ES-I3 (cell line): ENCODE measurements at regions not wholly inside any gene's neighbourhood (a gene's known extent, or its start where the extent isn't known, plus 50 kb on each side); places are given as distances from the start of the nearest gene placed in this dataset.

Experiments
- H3K36me3 ChIP-seq: 2 replicates; pipeline ENCODE4 v1.6.1; 2013; ENCODE audit warnings: mild to moderate bottlenecking, low read length, control low read depth, moderate library complexity; ENCODE audit not compliant: insufficient read depth
- H3K4me1 ChIP-seq: 2 replicates; pipeline ENCODE4 v1.6.1; 2013; ENCODE audit warnings: mild to moderate bottlenecking, control low read depth, low read length; ENCODE audit not compliant: insufficient read depth
- H3K9ac ChIP-seq: 2 replicates; pipeline ENCODE4 v1.6.1; 2013; ENCODE audit warnings: low read depth, mild to moderate bottlenecking, low read length, moderate library complexity
- H3K9me3 ChIP-seq: 2 replicates; pipeline ENCODE4 v1.6.1; 2013; ENCODE audit warnings: mild to moderate bottlenecking, low read length, moderate library complexity; ENCODE audit not compliant: control insufficient read depth, insufficient read depth

DNA sequence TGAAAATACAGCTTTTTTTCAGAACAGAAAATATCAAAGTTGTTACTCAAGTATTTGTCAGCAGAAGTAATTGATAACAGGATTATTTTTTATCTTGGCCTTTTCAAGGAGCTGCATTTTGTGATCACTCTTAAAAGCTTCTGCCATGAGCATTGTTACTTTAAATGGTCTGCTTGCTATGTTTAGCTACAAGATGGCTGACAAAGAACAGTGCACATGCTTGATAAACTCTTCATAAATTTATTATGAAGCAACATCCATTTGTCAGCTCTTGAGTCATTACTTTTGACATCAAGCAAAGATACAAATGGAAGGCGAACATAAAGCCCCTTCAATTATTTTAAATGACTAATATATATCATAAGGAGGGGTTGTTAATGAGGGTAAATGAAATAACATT lies 205.4 kb upstream of the RPS6KA3 start:
- H3K9me3 ChIP-seq, result no peaks in the 10 kb centered on the region
- H3K4me1 ChIP-seq, result no peaks in the 10 kb centered on the region
- no peaks in the 10 kb centered on the region for H3K36me3 ChIP-seq
- H3K9ac ChIP-seq, result no peak overlapping the region

GRCh38 chrX:20471483-20471882 lies 204.8 kb upstream of the RPS6KA3 start:
- Histone ChIP-seq H3K9me3 (no peaks in the 10 kb centered on the region), H3K4me1 (no peaks in the 10 kb centered on the region), H3K9ac (no peak overlapping the region), H3K36me3 (no peaks in the 10 kb centered on the region)

DNA sequence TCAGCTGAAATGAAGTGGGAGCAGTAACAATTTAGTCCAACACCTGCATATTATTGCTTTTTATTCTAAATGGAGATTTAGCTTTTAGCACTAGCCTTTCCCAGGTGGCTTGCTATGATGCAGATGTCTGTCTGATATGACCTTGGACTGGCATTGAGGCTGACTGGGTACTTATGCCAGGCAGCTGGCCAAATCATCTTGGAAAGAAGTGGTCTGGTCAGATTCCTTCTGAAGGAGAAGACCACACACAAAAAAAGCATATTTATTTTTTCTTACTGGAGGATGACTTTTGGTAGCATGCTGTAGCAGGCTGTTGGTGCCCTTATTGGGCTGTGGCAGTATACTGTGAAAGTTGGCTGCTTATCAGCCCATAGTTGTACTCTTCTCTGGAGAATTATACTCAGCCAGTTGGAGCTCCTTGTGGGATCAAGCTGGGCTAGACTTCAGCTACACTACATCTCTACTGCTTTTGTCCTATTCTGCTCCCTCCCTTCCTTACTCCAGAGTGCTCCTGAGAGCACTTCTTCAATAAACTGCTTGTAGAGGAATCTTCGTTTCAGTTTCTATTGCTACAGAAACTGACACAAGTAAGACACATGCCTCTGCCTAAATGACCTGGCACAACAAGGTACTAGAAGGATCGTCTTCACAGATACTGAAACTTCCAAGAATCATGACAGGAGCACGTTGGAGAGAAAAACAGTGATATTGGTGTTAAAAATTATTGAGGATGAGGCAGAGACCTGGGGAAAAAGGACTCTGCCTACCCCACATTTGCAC lies 196.8 kb upstream of the RPS6KA3 start:
- Histone ChIP-seq H3K36me3 (no peaks in the 10 kb centered on the region), H3K9ac (no peak overlapping the region), H3K9me3 (no peaks in the 10 kb centered on the region), H3K4me1 (no peaks in the 10 kb centered on the region)

DNA sequence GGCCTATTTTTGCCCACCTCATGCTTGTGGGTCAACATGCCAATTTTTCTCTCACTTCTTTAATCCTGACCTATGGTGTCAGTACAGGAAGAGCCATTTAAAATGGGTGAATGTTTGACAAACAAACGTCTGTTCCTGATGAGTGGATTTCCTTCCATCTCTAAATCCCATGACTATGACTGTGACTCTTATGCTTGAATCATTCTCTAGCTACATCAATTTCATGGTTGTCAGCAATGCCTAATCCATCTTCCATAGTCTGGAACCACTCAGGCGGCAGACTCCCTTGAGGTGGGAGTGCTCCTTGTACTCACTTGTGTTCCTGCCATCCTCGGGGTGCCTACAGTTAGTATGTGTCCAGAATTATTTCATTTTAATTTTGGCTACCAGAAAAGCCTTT lies 194.9 kb upstream of the RPS6KA3 start:
- Histone ChIP-seq H3K9ac (no peak overlapping the region), H3K36me3 (no peaks in the 10 kb centered on the region), H3K4me1 (no peaks in the 10 kb centered on the region), H3K9me3 (no peaks in the 10 kb centered on the region)

DNA sequence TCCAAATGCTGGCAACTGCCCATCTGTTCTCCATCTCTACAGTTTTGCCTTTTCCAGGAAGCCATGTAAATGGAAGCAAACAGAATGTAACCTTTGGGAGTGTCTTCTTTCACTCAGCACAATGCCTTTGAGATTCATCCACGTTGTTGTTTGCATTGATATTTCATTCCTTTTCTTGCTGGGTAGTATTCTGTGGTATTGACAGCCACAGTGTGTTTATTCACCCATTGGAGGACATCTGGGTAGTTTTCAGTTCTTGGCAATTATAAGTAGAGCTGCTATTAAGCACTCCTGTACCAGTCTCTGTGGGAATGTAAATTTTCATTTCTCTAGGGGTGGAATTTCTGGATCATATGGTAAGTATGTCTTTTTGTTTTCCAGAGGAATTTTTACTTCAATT lies 194.3 kb upstream of the RPS6KA3 start:
- Histone ChIP-seq H3K9me3 (no peaks in the 10 kb centered on the region), H3K9ac (no peak overlapping the region), H3K36me3 (no peaks in the 10 kb centered on the region), H3K4me1 (no peaks in the 10 kb centered on the region)

DNA sequence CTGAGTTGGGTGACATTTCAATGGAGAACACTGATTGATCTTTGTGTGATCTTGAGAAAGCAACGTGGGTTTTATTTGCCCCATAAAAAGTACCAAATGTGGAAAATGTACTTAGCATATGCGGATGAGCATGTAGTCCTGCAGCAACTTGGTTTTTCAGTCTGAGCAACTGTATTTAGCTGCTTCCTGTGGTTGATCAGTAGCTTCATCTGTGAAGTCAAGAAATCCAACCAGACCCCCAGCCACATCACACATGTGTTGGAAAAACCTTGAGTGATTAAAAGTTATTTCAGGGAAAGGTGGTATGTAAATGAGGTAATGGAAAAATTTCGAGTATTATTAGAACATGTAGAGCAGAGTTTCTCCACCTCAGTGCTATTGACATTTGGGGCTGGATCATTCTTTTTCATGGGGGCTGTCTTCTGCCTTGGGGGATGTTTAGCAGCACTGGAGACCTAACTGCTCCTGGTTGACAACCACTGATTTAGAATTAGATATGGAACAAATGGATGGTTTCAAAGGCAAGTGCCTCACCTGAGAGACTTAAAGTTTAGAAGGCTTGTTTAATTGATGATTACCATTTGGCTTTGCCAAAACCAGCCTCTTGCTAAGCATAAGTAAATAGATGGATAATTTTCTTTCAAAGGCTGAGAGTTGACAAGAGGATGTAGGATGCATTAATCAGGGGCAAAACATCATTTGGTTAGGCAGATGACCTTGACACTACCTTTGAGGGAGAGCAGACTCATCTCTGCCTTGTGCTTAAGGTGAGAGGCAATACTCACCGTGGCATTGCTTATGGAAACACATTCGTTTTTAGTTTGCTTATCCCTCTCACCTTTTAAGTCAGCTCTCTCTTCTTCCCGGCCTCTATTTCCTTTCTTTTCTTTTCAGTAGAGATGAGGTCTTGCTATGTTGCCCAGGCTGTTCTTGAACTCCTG lies 193.0 kb upstream of the RPS6KA3 start:
- Histone ChIP-seq H3K9ac (no peak overlapping the region), H3K36me3 (no peaks in the 10 kb centered on the region), H3K9me3 (no peaks in the 10 kb centered on the region), H3K4me1 (no peaks in the 10 kb centered on the region)

GRCh38 chrX:20456971-20457370 lies 190.3 kb upstream of the RPS6KA3 start:
- H3K9me3 ChIP-seq, result no peaks in the 10 kb centered on the region
- H3K4me1 ChIP-seq, result no peaks in the 10 kb centered on the region
- no peak overlapping the region for H3K9ac ChIP-seq
- no peaks in the 10 kb centered on the region for H3K36me3 ChIP-seq

GRCh38 chrX:20455001-20455400 lies 188.3 kb upstream of the RPS6KA3 start:
- no peaks in the 10 kb centered on the region for H3K4me1 ChIP-seq
- no peaks in the 10 kb centered on the region for H3K9me3 ChIP-seq
- H3K36me3 ChIP-seq, result no peaks in the 10 kb centered on the region
- no peak overlapping the region for H3K9ac ChIP-seq

- Histone ChIP-seq H3K4me1 (no peaks in the 10 kb centered on the region), H3K36me3 (no peaks in the 10 kb centered on the region), H3K9me3 (no peaks in the 10 kb centered on the region), H3K9ac (no peak overlapping the region)
These were observed 187.4 kb upstream of the RPS6KA3 start for GRCh38 chrX:20454117-20454516.

DNA sequence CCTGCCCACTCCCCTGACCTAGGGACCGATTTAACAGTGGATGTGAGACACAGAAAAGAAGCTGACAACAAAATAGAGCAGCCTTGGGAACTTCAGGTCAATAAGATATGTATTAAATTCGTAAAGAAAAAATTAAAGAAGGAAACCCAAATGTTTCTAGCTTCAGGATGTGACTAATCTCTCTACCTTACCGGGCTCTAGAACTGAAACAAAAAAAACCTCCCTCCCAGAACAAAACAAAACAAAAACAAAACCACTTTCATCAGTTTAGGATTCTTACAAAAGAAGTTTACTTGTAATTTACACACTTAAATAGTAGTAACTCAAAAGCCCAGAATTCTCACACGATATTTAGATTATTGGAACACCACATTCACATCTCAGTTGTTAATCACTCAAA lies 185.8 kb upstream of the RPS6KA3 start:
- Histone ChIP-seq H3K4me1 (no peaks in the 10 kb centered on the region), H3K9me3 (no peaks in the 10 kb centered on the region), H3K36me3 (no peaks in the 10 kb centered on the region), H3K9ac (no peak overlapping the region)

DNA sequence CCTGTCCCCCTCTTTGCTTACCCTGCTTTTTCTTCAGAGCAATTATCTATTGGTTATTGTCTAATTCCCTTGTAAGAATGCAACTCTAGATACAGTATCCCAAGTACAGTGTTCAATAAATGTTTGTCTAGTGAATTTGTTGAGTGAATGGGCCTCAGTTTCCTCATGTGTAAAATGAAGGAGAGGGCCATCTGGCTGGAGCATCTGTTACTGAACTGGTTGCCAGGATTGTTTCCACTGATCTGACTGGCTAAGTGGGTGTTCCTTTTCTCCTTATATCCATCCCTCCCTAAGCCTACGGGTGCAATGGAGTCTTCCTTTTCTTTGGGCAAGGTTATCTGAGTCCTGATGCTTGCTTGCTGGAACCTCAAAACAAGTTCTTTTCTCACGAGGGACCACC lies 185.2 kb upstream of the RPS6KA3 start:
- H3K9ac ChIP-seq, result no peak overlapping the region
- no peaks in the 10 kb centered on the region for H3K9me3 ChIP-seq
- H3K4me1 ChIP-seq, result no peaks in the 10 kb centered on the region
- no peaks in the 10 kb centered on the region for H3K36me3 ChIP-seq

DNA sequence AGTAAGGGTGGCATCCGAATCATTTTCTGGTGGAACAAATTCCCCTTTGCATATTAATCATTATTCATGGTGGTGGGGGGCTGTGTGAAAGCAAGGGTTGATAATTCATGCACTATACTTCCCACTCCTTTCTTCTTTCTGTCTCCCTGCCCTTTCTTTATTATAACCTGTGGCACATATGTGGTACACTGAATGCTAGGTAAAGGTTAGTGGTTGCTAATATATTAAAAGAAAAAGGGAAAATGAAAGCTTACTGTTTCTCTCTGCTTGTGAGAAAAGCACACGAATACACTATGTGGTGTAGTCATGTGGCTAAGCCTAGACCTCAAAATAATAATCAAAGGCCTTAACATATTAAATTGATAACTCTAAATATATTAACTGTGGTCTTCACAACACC lies 178.4 kb upstream of the RPS6KA3 start:
- Histone ChIP-seq H3K9ac (no peak overlapping the region), H3K9me3 (no peaks in the 10 kb centered on the region), H3K36me3 (no peaks in the 10 kb centered on the region), H3K4me1 (peaks cover 10% of the 10 kb centered on the region; the same call in 1 of the 2 replicates)

- Histone ChIP-seq H3K9me3 (no peaks in the 10 kb centered on the region), H3K36me3 (no peaks in the 10 kb centered on the region), H3K4me1 (peaks cover 10% of the 10 kb centered on the region; the same call in 1 of the 2 replicates), H3K9ac (no peak overlapping the region)
These were observed 175.9 kb upstream of the RPS6KA3 start for GRCh38 chrX:20442597-20442996.

DNA sequence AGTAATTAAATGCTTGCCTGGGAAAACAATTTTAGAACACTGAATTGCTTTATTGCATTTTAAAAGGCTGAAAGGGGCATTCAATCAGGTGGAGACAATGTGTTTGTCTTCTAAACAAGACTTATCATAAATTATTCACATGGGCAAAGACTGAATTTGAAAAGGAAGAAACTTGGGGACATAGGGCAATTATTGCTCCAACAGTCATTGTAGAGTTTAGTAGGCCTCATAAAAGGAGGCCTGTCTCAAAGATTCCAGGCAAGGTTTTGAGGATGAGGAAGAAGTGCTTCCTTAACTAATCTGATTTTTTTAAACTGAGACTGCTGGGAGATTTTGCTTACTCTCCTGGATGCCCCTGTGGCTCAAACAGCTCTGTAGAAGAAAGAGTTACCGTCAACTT lies 174.4 kb upstream of the RPS6KA3 start:
- Histone ChIP-seq H3K36me3 (no peaks in the 10 kb centered on the region), H3K4me1 (peaks cover 10% of the 10 kb centered on the region; the same call in 1 of the 2 replicates), H3K9me3 (no peaks in the 10 kb centered on the region), H3K9ac (no peak overlapping the region)
